Hepatocyte (in vitro differentiated cells): ENCODE measurements at regions not wholly inside any gene's neighbourhood (a gene's known extent, or its start where the extent isn't known, plus 50 kb on each side); places are given as distances from the start of the nearest gene placed in this dataset.

Experiments
- EZH2 ChIP-seq: fragments of 200-600 bp; sonication (generic); IDR thresholded peaks from 2 replicates; pipeline ENCODE4 v1.6.1; 2016; ENCODE audit warnings: antibody characterized with exemption, mild to moderate bottlenecking, borderline replicate concordance
- EZH2phosphoT487 ChIP-seq: fragments of 200-600 bp; sonication (generic); IDR thresholded peaks from one replicate; pipeline ENCODE4 v1.6.1; 2018; ENCODE audit warnings: antibody characterized with exemption, mild to moderate bottlenecking, low read depth, moderate library complexity; ENCODE audit not compliant: unreplicated experiment, severe bottlenecking
- TF ChIP-seq, protein P1 (sequence below): fragments of 200-600 bp; sonication (generic); IDR thresholded peaks from 2 replicates; pipeline ENCODE4 v1.5.1; 2016; ENCODE audit warnings: antibody characterized with exemption, mild to moderate bottlenecking; ENCODE audit not compliant: poor library complexity

GRCh38 chr4:11299016-11299415, 129.7 kb downstream of the HS3ST1 start:
- TF ChIP-seq, protein P1, sequence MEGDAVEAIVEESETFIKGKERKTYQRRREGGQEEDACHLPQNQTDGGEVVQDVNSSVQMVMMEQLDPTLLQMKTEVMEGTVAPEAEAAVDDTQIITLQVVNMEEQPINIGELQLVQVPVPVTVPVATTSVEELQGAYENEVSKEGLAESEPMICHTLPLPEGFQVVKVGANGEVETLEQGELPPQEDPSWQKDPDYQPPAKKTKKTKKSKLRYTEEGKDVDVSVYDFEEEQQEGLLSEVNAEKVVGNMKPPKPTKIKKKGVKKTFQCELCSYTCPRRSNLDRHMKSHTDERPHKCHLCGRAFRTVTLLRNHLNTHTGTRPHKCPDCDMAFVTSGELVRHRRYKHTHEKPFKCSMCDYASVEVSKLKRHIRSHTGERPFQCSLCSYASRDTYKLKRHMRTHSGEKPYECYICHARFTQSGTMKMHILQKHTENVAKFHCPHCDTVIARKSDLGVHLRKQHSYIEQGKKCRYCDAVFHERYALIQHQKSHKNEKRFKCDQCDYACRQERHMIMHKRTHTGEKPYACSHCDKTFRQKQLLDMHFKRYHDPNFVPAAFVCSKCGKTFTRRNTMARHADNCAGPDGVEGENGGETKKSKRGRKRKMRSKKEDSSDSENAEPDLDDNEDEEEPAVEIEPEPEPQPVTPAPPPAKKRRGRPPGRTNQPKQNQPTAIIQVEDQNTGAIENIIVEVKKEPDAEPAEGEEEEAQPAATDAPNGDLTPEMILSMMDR: no peak
- TF ChIP-seq EZH2 (no peak), EZH2phosphoT487 (no peak)
